ENCODE measurements at regions not wholly inside any gene's neighbourhood (a gene's known extent, or its start where the extent isn't known, plus 50 kb on each side); places are given as distances from the start of the nearest gene placed in this dataset.

- Histone ChIP-seq H3K4me3 (no peak overlapping the region), H3K9me3 (no peaks in the 10 kb centered on the region), H3K4me1 (peaks cover 0 to 29% (median 2%) of the 10 kb centered on the region in 4 donors), H3K27ac (no peak overlapping the region), H3K27me3 (no peaks in the 10 kb centered on the region), H3K36me3 (no peaks in the 10 kb centered on the region)
- no peak for DNase-seq
- no peak for TF ChIP-seq CTCF (IDR thresholded peaks at IDR 0.05)
- intact Hi-C loops (cut with DNase I; ENCODE audit: low total_unique reads): no loop called here
Observed at GRCh38 chr2:238642973-238643372, 204.9 kb upstream of the TWIST2 start.

GRCh38 chr2:238643400-238643907 lies 204.4 kb upstream of the TWIST2 start:
- no peak overlapping the region for H3K27ac ChIP-seq
- no peaks in the 10 kb centered on the region for H3K27me3 ChIP-seq
- no peaks in the 10 kb centered on the region for H3K9me3 ChIP-seq
- no peak overlapping the region for H3K4me3 ChIP-seq
- H3K4me1 ChIP-seq: peaks cover 0 to 29% (median 2%) of the 10 kb centered on the region in 4 donors
- no peak for DNase-seq
- no peak for TF ChIP-seq CTCF (IDR thresholded peaks at IDR 0.05)
- intact Hi-C loops (cut with DNase I; ENCODE audit: low total_unique reads): no loop called here
- H3K36me3 ChIP-seq: no peaks in the 10 kb centered on the region

GRCh38 chr2:238644095-238645081 lies 203.5 kb upstream of the TWIST2 start:
- intact Hi-C loops (cut with DNase I; ENCODE audit: low total_unique reads): no loop called here
- H3K27ac ChIP-seq: peak overlapping the region; percentile 6 to 28

GRCh38 chr2:238645095-238645494 lies 202.8 kb upstream of the TWIST2 start:
- H3K27me3 ChIP-seq: no peaks in the 10 kb centered on the region
- H3K9me3 ChIP-seq: no peaks in the 10 kb centered on the region
- DNase-seq: no peak
- H3K27ac ChIP-seq: peak overlapping the region in 1 of 2 donors; percentile 28
- H3K4me1 ChIP-seq: peaks cover 0 to 29% (median 2%) of the 10 kb centered on the region in 4 donors
- TF ChIP-seq CTCF (IDR thresholded peaks at IDR 0.05): no peak
- H3K4me3 ChIP-seq: no peak overlapping the region
- H3K36me3 ChIP-seq: no peaks in the 10 kb centered on the region
- intact Hi-C loops (cut with DNase I; ENCODE audit: low total_unique reads): no loop called here

More at GRCh38 chr2:238644095-238645081, 203.5 kb upstream of the TWIST2 start:
- peaks cover 0 to 29% (median 2%) of the 10 kb centered on the region in 4 donors for H3K4me1 ChIP-seq
- no peak for DNase-seq
- no peaks in the 10 kb centered on the region for H3K9me3 ChIP-seq
- no peak for TF ChIP-seq CTCF (IDR thresholded peaks at IDR 0.05)
- no peak overlapping the region for H3K4me3 ChIP-seq
- no peaks in the 10 kb centered on the region for H3K36me3 ChIP-seq
- H3K27me3 ChIP-seq: no peaks in the 10 kb centered on the region

- H3K4me1 ChIP-seq: peaks cover 0 to 29% (median 2%) of the 10 kb centered on the region in 4 donors
- H3K27me3 ChIP-seq: no peaks in the 10 kb centered on the region
- intact Hi-C loops (cut with DNase I; ENCODE audit: low total_unique reads): no loop called here
- H3K36me3 ChIP-seq: no peaks in the 10 kb centered on the region
- no peak overlapping the region for H3K27ac ChIP-seq
- no peak for TF ChIP-seq CTCF (IDR thresholded peaks at IDR 0.05)
- no peaks in the 10 kb centered on the region for H3K9me3 ChIP-seq
- no peak for DNase-seq
- H3K4me3 ChIP-seq: no peak overlapping the region
Observed at GRCh38 chr2:238645716-238646115, 202.2 kb upstream of the TWIST2 start.
